ENCODE measurements at regions not wholly inside any gene's neighbourhood (a gene's known extent, or its start where the extent isn't known, plus 50 kb on each side); places are given as distances from the start of the nearest gene placed in this dataset.
"Not testable (repeated sequence)": the region's sequence is repeated elsewhere in the genome, so short reads cannot be mapped to it uniquely, and the experiment has no call there.

GRCh38 chr2:4988444-4988843, 703.7 kb upstream of the SOX11 start:
- DNase-seq (ENCODE audit: low read depth), result not testable (repeated sequence)

- no peak for DNase-seq (ENCODE audit: low read depth)
Measured at GRCh38 chr2:4992226-4992625, 700.0 kb upstream of the SOX11 start.

GRCh38 chr2:4995466-4995865, 696.7 kb upstream of the SOX11 start:
- DNase-seq (ENCODE audit: low read depth), result no peak

GRCh38 chr2:5007596-5007995, 684.6 kb upstream of the SOX11 start:
- no peak for DNase-seq (ENCODE audit: low read depth)

GRCh38 chr2:5019324-5019723, 672.9 kb upstream of the SOX11 start:
- no peak for DNase-seq (ENCODE audit: low read depth)

GRCh38 chr2:5020116-5020875, 671.9 kb upstream of the SOX11 start:
- DNase-seq (ENCODE audit: low read depth), result no peak

GRCh38 chr2:5021136-5021535, 671.0 kb upstream of the SOX11 start:
- DNase-seq (ENCODE audit: low read depth), result no peak

- DNase-seq (ENCODE audit: low read depth), result no peak
Measured at GRCh38 chr2:5022061-5022460, 670.1 kb upstream of the SOX11 start.

GRCh38 chr2:5022708-5023635, 669.2 kb upstream of the SOX11 start:
- not testable (repeated sequence) for DNase-seq (ENCODE audit: low read depth)

- no peak for DNase-seq (ENCODE audit: low read depth)
Measured at GRCh38 chr2:5026571-5027234, 665.5 kb upstream of the SOX11 start.

- no peak for DNase-seq (ENCODE audit: low read depth)
Measured at GRCh38 chr2:5035057-5035488, 657.1 kb upstream of the SOX11 start.

GRCh38 chr2:5036256-5036655, 655.9 kb upstream of the SOX11 start:
- DNase-seq (ENCODE audit: low read depth), result no peak

GRCh38 chr2:5039241-5039975, 652.8 kb upstream of the SOX11 start:
- no peak for DNase-seq (ENCODE audit: low read depth)

GRCh38 chr2:5040571-5040970, 651.6 kb upstream of the SOX11 start:
- no peak for DNase-seq (ENCODE audit: low read depth)

- no peak for DNase-seq (ENCODE audit: low read depth)
Measured at GRCh38 chr2:5041501-5041900, 650.7 kb upstream of the SOX11 start.

- DNase-seq (ENCODE audit: low read depth), result no peak
Measured at GRCh38 chr2:5042666-5043440, 649.3 kb upstream of the SOX11 start.

- DNase-seq (ENCODE audit: low read depth), result no peak
Measured at GRCh38 chr2:5051300-5051699, 640.9 kb upstream of the SOX11 start.

- no peak for DNase-seq (ENCODE audit: low read depth)
Measured at GRCh38 chr2:5052905-5053304, 639.3 kb upstream of the SOX11 start.

- no peak for DNase-seq (ENCODE audit: low read depth)
Measured at GRCh38 chr2:5057891-5058351, 634.3 kb upstream of the SOX11 start.

- DNase-seq (ENCODE audit: low read depth), result no peak
Measured at GRCh38 chr2:5060956-5061355, 631.2 kb upstream of the SOX11 start.

- DNase-seq (ENCODE audit: low read depth), result no peak
Measured at GRCh38 chr2:5064687-5065086, 627.5 kb upstream of the SOX11 start.

Data from fibroblast of the conjunctiva (primary cell).